HG03558 (cell line): ENCODE measurements at regions not wholly inside any gene's neighbourhood (a gene's known extent, or its start where the extent isn't known, plus 50 kb on each side); places are given as distances from the start of the nearest gene placed in this dataset.

ENCODE experiments used
- ATAC-seq: cut with Tn5 transposase; IDR thresholded peaks from one replicate; pipeline ENCODE4 v1.9.1; 2021; ENCODE audit warnings: moderate number of reproducible peaks; ENCODE audit not compliant: unreplicated experiment; ENCODE audit errors: extremely low read depth

- no peak for ATAC-seq
Measured at GRCh38 chr3:31427623-31428022, 105.1 kb upstream of the STT3B start.

- no peak for ATAC-seq
Measured at GRCh38 chr3:31431321-31431720, 101.4 kb upstream of the STT3B start.

- no peak for ATAC-seq
Measured at GRCh38 chr3:31432897-31433678, 99.6 kb upstream of the STT3B start.

DNA sequence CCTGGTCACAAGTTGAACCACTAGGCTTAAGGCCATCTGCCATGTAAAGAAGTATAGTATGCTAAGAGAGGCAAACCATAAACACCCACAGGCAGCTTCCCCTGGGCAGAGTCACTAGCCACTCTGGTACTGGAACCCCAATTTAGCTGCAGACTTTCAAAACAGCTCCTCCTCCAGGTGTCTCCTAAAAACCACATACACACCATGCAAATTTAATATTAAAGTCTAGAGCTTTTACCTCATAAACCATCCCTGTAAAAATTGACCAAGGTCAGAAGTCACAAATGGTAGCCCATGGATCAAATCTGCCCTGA is 99.1 kb upstream of the STT3B start:
- no peak for ATAC-seq

DNA sequence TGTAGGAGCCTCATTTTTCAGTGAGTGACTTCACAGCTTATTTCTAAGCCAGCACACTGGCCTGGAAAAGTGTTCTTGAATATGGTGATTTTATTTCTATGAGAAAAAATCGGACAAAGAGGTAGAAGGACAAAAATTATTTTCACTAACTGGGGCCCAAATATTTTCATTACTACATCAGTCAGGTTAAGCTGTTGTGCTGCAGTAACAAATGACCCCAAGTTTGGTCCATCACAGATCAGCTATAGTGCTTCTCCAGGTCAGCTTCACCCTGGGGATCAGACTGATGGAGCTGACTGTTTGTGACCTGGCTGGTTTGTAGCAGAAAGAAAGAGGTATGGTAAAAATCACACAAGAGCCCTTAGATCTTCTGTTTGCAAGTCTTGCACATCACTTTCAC is 97.9 kb upstream of the STT3B start:
- no peak for ATAC-seq

DNA sequence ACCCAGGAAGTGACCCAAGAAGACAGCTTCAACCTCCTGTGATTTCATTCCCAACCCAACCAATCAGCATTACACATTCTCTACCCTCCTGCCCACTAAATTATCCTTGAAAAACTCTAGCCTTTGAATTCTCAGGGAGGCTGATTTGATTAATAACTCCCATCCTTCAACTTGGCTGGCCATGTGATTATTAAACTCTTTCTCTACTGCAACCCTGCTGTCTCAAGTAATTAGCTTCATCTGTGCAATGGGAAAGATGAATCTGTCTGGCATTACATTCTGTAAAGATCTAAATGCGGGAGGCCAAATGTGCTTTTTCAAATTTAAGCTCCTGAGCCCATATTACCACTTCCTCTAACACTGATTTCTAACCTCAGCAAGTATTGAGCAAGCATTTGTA is 95.9 kb upstream of the STT3B start:
- ATAC-seq = no peak

GRCh38 chr3:31438742-31439141 is 94.0 kb upstream of the STT3B start:
- no peak for ATAC-seq

GRCh38 chr3:31439890-31440750 is 92.6 kb upstream of the STT3B start:
- no peak for ATAC-seq

DNA sequence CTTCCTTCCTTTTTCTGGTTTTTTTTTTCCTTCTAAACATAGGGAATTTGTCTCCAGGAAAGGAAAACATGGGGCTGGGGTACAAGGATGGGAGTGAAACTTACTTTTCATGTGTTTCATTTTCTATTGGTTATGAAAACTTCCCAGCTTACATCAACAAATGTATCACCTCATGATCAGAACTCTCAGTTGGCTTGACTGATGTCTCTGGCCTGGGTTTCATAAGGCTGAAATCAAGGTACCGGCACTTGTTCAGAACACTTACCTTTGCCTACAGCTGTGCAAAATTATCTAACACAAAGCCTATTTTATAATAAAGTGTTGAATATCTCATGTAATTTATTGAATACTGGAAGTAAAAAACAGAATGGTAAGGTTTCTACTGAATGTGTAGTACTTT is 91.8 kb upstream of the STT3B start:
- no peak for ATAC-seq

GRCh38 chr3:31442755-31443154 is 90.0 kb upstream of the STT3B start:
- no peak for ATAC-seq

DNA sequence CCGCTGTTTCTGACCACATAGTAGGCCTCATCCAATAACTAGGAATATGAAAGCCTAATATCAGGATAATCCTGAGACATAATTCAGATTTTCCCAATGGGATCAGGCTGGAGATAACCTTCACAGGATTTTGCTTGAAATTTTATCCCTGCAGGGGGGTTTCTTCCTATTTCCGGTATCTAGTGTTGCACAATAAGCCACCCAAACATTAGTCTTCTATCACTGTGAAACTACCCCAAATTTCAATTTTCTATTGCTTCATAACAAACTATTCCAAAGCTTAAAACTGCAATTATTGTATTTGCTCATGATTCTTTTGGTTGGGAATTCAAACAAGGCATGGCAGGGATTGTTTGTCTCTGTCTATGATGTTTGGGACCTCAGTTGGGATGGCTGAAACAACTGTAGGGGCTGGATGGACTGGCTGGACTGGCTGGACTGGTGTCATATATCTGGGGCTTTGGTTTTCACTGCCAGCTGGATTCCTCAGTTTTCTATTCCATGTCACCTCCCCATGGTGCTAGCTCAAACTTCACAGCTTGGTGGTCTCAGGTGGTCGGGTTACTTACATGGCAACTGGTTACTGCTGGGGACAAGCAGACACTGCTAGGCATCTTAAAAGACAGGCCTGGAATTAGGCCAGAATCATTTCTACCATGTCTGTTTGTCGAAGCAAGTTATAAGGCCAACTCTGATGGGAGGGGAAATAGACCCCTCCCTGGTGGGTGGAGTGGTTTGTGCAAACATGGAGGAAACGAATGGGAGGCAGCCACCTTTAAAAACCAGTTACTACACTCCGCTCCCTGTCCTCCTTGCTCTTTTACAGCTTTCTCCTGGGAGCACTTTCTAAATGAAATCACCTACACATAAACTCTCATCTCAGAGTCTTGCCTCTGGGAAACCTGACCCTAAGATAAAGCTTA is 88.2 kb upstream of the STT3B start:
- ATAC-seq = no peak

GRCh38 chr3:31445701-31446100 is 87.0 kb upstream of the STT3B start:
- ATAC-seq = no peak

- ATAC-seq = no peak
Measured at GRCh38 chr3:31448035-31448881, 84.5 kb upstream of the STT3B start.

DNA sequence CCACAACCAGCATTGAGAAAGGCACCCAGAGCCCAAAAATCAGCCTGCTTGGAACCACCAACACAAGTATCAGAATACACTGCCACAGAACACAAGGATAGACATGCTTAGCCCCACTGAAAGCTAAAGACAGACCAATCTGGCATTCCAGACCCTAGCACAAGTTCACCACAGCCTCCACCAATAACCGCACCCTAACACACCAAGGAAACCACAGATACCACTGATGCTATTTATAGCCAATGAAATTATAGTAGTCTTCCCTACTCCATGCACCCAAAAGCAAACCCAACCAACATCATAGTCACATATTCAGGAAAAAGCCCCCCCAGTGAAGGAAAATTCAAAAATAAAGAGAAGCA is 83.9 kb upstream of the STT3B start:
- no peak for ATAC-seq

GRCh38 chr3:31449318-31449717 is 83.4 kb upstream of the STT3B start:
- no peak for ATAC-seq

- no peak for ATAC-seq
Measured at GRCh38 chr3:31450345-31450744, 82.4 kb upstream of the STT3B start.

- no peak for ATAC-seq
Measured at GRCh38 chr3:31452495-31453106, 80.1 kb upstream of the STT3B start.

GRCh38 chr3:31453430-31453829 is 79.3 kb upstream of the STT3B start:
- ATAC-seq = no peak

- no peak for ATAC-seq
Measured at GRCh38 chr3:31455524-31455923, 77.2 kb upstream of the STT3B start.

- no peak for ATAC-seq
Measured at GRCh38 chr3:31456373-31456772, 76.4 kb upstream of the STT3B start.
